Uterus (tissue), 3 donors: ENCODE measurements at regions not wholly inside any gene's neighbourhood (a gene's known extent, or its start where the extent isn't known, plus 50 kb on each side); places are given as distances from the start of the nearest gene placed in this dataset.

ENCODE experiments used
- DNase-seq, 2 donors: peaks; one replicate each; pipeline ENCODE4 v3.0.0-alpha.2; 2019 to 2020
- H3K27ac ChIP-seq, 2 donors: fragments of 200-600 bp; sonication (generic); 1 replicate in 1 of 2; 2 replicates in 1 of 2; pipeline ENCODE4 v1.5.1; 2016 to 2018
- H3K27me3 ChIP-seq, 2 donors: fragments of 200-600 bp; sonication (generic); one replicate each; pipeline ENCODE4 v1.5.1; 2018 to 2019; ENCODE audit warnings: control low read depth in 1 of 2
- H3K36me3 ChIP-seq, 2 donors: fragments of 200-600 bp; sonication (generic); one replicate each; pipeline ENCODE4 v1.5.1; 2019; ENCODE audit warnings: control low read depth in 1 of 2
- H3K4me1 ChIP-seq, 2 donors: fragments of 200-600 bp; sonication (generic); one replicate each; pipeline ENCODE4 v1.5.1; 2018 to 2019; ENCODE audit warnings: control low read depth in 1 of 2
- H3K4me3 ChIP-seq, 2 donors: fragments of 200-600 bp; sonication (generic); 1 replicate in 1 of 2; 2 replicates in 1 of 2; pipeline ENCODE4 v1.5.1; 2018 to 2019; ENCODE audit warnings: mild to moderate bottlenecking in 1 of 2
- H3K9me3 ChIP-seq, 2 donors: fragments of 200-600 bp; sonication (generic); one replicate each; pipeline ENCODE4 v1.5.1; 2019; ENCODE audit warnings: control low read depth in 1 of 2
- CTCF ChIP-seq, 4 experiments: fragments of 200-600 bp in 2 of 4; fragments of 450-650 bp in 2 of 4; sonication (generic) in 2 of 4; IDR thresholded peaks; one replicate each; pipeline ENCODE4 v1.5.1; 2016 to 2019; ENCODE audit warnings: antibody characterized with exemption in 4 of 4, mild to moderate bottlenecking in 2 of 4, moderate library complexity in 1 of 4
- POLR2A ChIP-seq, 2 donors: fragments of 450-650 bp; IDR thresholded peaks; one replicate each; pipeline ENCODE4 v1.6.1; 2016; ENCODE audit warnings: antibody characterized with exemption in 2 of 2, mild to moderate bottlenecking in 1 of 2, moderate library complexity in 1 of 2
- intact Hi-C: fragments of 100-400 bp; cut with DNase I; formaldehyde crosslinking; loops from one replicate; pipeline ENCODE4 v1.15.1; 2023; ENCODE audit warnings: low total_unique reads
- donor health status: DM: yes; HTN: yes; CAD: no.

GRCh38 chr22:47245286-47245685, 482.8 kb downstream of the TBC1D22A start:
- DNase-seq: no peak
- no peaks in the 10 kb centered on the region for H3K4me1 ChIP-seq
- H3K36me3 ChIP-seq: no peaks in the 10 kb centered on the region
- intact Hi-C loops: no loop called here
- no peaks in the 10 kb centered on the region for H3K9me3 ChIP-seq
- H3K4me3 ChIP-seq: no peak overlapping the region
- H3K27ac ChIP-seq: no peak overlapping the region
- H3K27me3 ChIP-seq: no peaks in the 10 kb centered on the region
- no peak for TF ChIP-seq CTCF (IDR thresholded peaks at IDR 0.05)
- no peak for TF ChIP-seq POLR2A (IDR thresholded peaks at IDR 0.05)

- TF ChIP-seq CTCF (IDR thresholded peaks at IDR 0.05): no peak
- TF ChIP-seq POLR2A (IDR thresholded peaks at IDR 0.05): no peak
- intact Hi-C loops: no loop called here
Measured at GRCh38 chr22:47240116-47240515, 477.7 kb downstream of the TBC1D22A start.

GRCh38 chr22:47239474-47239860, 477.0 kb downstream of the TBC1D22A start:
- Histone ChIP-seq H3K27ac (no peak overlapping the region), H3K27me3 (no peaks in the 10 kb centered on the region), H3K4me3 (no peak overlapping the region), H3K36me3 (no peaks in the 10 kb centered on the region), H3K9me3 (no peaks in the 10 kb centered on the region), H3K4me1 (no peaks in the 10 kb centered on the region)
- intact Hi-C loops: no loop called here
- TF ChIP-seq CTCF (IDR thresholded peaks at IDR 0.05) (no peak), POLR2A (IDR thresholded peaks at IDR 0.05) (no peak)
- no peak for DNase-seq

More at GRCh38 chr22:47240116-47240515, 477.7 kb downstream of the TBC1D22A start:
- no peaks in the 10 kb centered on the region for H3K36me3 ChIP-seq
- DNase-seq: no peak
- no peaks in the 10 kb centered on the region for H3K9me3 ChIP-seq
- no peaks in the 10 kb centered on the region for H3K4me1 ChIP-seq
- no peak overlapping the region for H3K4me3 ChIP-seq
- no peak overlapping the region for H3K27ac ChIP-seq
- no peaks in the 10 kb centered on the region for H3K27me3 ChIP-seq

GRCh38 chr22:47238690-47239473, 476.4 kb downstream of the TBC1D22A start:
- Histone ChIP-seq H3K4me1 (no peaks in the 10 kb centered on the region), H3K4me3 (no peak overlapping the region), H3K9me3 (no peaks in the 10 kb centered on the region), H3K27me3 (no peaks in the 10 kb centered on the region), H3K36me3 (no peaks in the 10 kb centered on the region), H3K27ac (no peak overlapping the region)
- intact Hi-C loops: no loop called here
- TF ChIP-seq CTCF (IDR thresholded peaks at IDR 0.05): no peak
- no peak for TF ChIP-seq POLR2A (IDR thresholded peaks at IDR 0.05)
- DNase-seq: no peak

GRCh38 chr22:47237890-47238480, 475.5 kb downstream of the TBC1D22A start:
- no peaks in the 10 kb centered on the region for H3K9me3 ChIP-seq
- H3K27me3 ChIP-seq: no peaks in the 10 kb centered on the region
- TF ChIP-seq POLR2A (IDR thresholded peaks at IDR 0.05): no peak
- TF ChIP-seq CTCF (IDR thresholded peaks at IDR 0.05): no peak
- no peak overlapping the region for H3K27ac ChIP-seq
- H3K4me1 ChIP-seq: no peaks in the 10 kb centered on the region
- no peak for DNase-seq
- no peak overlapping the region for H3K4me3 ChIP-seq
- no peaks in the 10 kb centered on the region for H3K36me3 ChIP-seq
- intact Hi-C loops: no loop called here
